ENCODE measurements at regions not wholly inside any gene's neighbourhood (a gene's known extent, or its start where the extent isn't known, plus 50 kb on each side); places are given as distances from the start of the nearest gene placed in this dataset.

GRCh38 chr5:116696366-116696765 lies 121.7 kb upstream of the SEMA6A start:
- Histone ChIP-seq H3K36me3 (ENCODE audit: control insufficient read depth, insufficient read depth, low read length) (no peaks in the 10 kb centered on the region), H3K4me3 (replicated peaks; ENCODE audit: low read depth, low read length) (no peak overlapping the region), H3K27me3 (replicated peaks; ENCODE audit: control insufficient read depth, insufficient read depth, low read length) (no peaks in the 10 kb centered on the region)
- no peak for TF ChIP-seq CTCF (IDR thresholded peaks at IDR 0.05; ENCODE audit: insufficient read depth, low read length, poor library complexity, severe bottlenecking)
- no peak for DNase-seq (ENCODE audit: extremely low read depth, insufficient read length)

GRCh38 chr5:116695681-116696080 lies 121.1 kb upstream of the SEMA6A start:
- no peak for DNase-seq (ENCODE audit: extremely low read depth, insufficient read length)
- TF ChIP-seq CTCF (IDR thresholded peaks at IDR 0.05; ENCODE audit: insufficient read depth, low read length, poor library complexity, severe bottlenecking) = no peak
- no peaks in the 10 kb centered on the region for H3K27me3 ChIP-seq (replicated peaks; ENCODE audit: control insufficient read depth, insufficient read depth, low read length)
- no peak overlapping the region for H3K4me3 ChIP-seq (replicated peaks; ENCODE audit: low read depth, low read length)
- no peaks in the 10 kb centered on the region for H3K36me3 ChIP-seq (ENCODE audit: control insufficient read depth, insufficient read depth, low read length)

GRCh38 chr5:116686438-116686837 lies 111.8 kb upstream of the SEMA6A start:
- TF ChIP-seq CTCF (IDR thresholded peaks at IDR 0.05; ENCODE audit: insufficient read depth, low read length, poor library complexity, severe bottlenecking) = no peak

GRCh38 chr5:116685931-116686330 lies 111.3 kb upstream of the SEMA6A start:
- Histone ChIP-seq H3K27me3 (replicated peaks; ENCODE audit: control insufficient read depth, insufficient read depth, low read length) (no peaks in the 10 kb centered on the region), H3K4me3 (replicated peaks; ENCODE audit: low read depth, low read length) (no peak overlapping the region), H3K36me3 (ENCODE audit: control insufficient read depth, insufficient read depth, low read length) (no peaks in the 10 kb centered on the region)
- TF ChIP-seq CTCF (IDR thresholded peaks at IDR 0.05; ENCODE audit: insufficient read depth, low read length, poor library complexity, severe bottlenecking) = no peak
- no peak for DNase-seq (ENCODE audit: extremely low read depth, insufficient read length)

More at GRCh38 chr5:116686438-116686837, 111.8 kb upstream of the SEMA6A start:
- Histone ChIP-seq H3K27me3 (replicated peaks; ENCODE audit: control insufficient read depth, insufficient read depth, low read length) (no peaks in the 10 kb centered on the region), H3K4me3 (replicated peaks; ENCODE audit: low read depth, low read length) (no peak overlapping the region), H3K36me3 (ENCODE audit: control insufficient read depth, insufficient read depth, low read length) (no peaks in the 10 kb centered on the region)
- no peak for DNase-seq (ENCODE audit: extremely low read depth, insufficient read length)

GRCh38 chr5:116685069-116685468 lies 110.4 kb upstream of the SEMA6A start:
- no peaks in the 10 kb centered on the region for H3K27me3 ChIP-seq (replicated peaks; ENCODE audit: control insufficient read depth, insufficient read depth, low read length)
- no peak overlapping the region for H3K4me3 ChIP-seq (replicated peaks; ENCODE audit: low read depth, low read length)
- no peak for TF ChIP-seq CTCF (IDR thresholded peaks at IDR 0.05; ENCODE audit: insufficient read depth, low read length, poor library complexity, severe bottlenecking)
- H3K36me3 ChIP-seq (ENCODE audit: control insufficient read depth, insufficient read depth, low read length) = no peaks in the 10 kb centered on the region
- no peak for DNase-seq (ENCODE audit: extremely low read depth, insufficient read length)

GRCh38 chr5:116681334-116682013 lies 106.9 kb upstream of the SEMA6A start:
- peak; percentile 39 for DNase-seq (ENCODE audit: extremely low read depth, insufficient read length)
- H3K27me3 ChIP-seq (replicated peaks; ENCODE audit: control insufficient read depth, insufficient read depth, low read length) = no peaks in the 10 kb centered on the region
- no peaks in the 10 kb centered on the region for H3K36me3 ChIP-seq (ENCODE audit: control insufficient read depth, insufficient read depth, low read length)
- H3K4me3 ChIP-seq (replicated peaks; ENCODE audit: low read depth, low read length) = no peak overlapping the region
- TF ChIP-seq CTCF (IDR thresholded peaks at IDR 0.05; ENCODE audit: insufficient read depth, low read length, poor library complexity, severe bottlenecking) = no peak

Data from GM06990 (cell line).